HEK293 (cell line): ENCODE measurements at regions not wholly inside any gene's neighbourhood (a gene's known extent, or its start where the extent isn't known, plus 50 kb on each side); places are given as distances from the start of the nearest gene placed in this dataset.

Experiments used
- HOXA7 ChIP-seq: sonication (generic); formaldehyde crosslinking; IDR thresholded peaks from 2 replicates; pipeline ENCODE4 v1.8.1; 2022; ENCODE audit warnings: missing genetic modification reagents, borderline replicate concordance
- TCF7L2 ChIP-seq: IDR thresholded peaks from 2 replicates; pipeline ENCODE4 v1.6.1; 2011; ENCODE audit warnings: low read depth, mild to moderate bottlenecking, inconsistent platforms, low read length, moderate library complexity, borderline replicate concordance
- ZNF175 ChIP-seq: fragments of 450-650 bp; formaldehyde crosslinking; IDR thresholded peaks from 2 replicates; pipeline ENCODE4 v1.5.1; 2016; ENCODE audit warnings: missing biosample characterization, missing genetic modification characterization
- ZNF266 ChIP-seq: fragments of 450-650 bp; formaldehyde crosslinking; IDR thresholded peaks from 2 replicates; pipeline ENCODE4 v1.5.1; 2016; ENCODE audit warnings: missing biosample characterization, missing genetic modification characterization, low read depth
- ZNF274 ChIP-seq, 2 experiments: fragments of 200-500 bp in 1 of 2; fragments of 450-650 bp in 1 of 2; sonication (Bioruptor generic) in 1 of 2; formaldehyde crosslinking in 1 of 2; IDR thresholded peaks; 2 replicates each; pipeline versions ENCODE4 v1.5.1 to v1.6.1; 2014 to 2016; ENCODE audit warnings: borderline replicate concordance in 1 of 2, inconsistent platforms in 1 of 2, low read length in 1 of 2, missing biosample characterization in 1 of 2, missing genetic modification characterization in 1 of 2
- ZNF830 ChIP-seq: fragments of 450-650 bp; IDR thresholded peaks from 2 replicates; pipeline ENCODE4 v1.5.0; 2018; ENCODE audit warnings: missing biosample characterization, missing genetic modification characterization, low read depth, mild to moderate bottlenecking, moderate library complexity
- TF ChIP-seq, protein P1 (sequence below): fragments of 450-650 bp; formaldehyde crosslinking; IDR thresholded peaks from 2 replicates; pipeline ENCODE4 v1.5.1; 2016; ENCODE audit warnings: missing biosample characterization, missing genetic modification characterization

- TF ChIP-seq ZNF830 (no peak), ZNF266 (tag by site-specific recombination) (no peak), TCF7L2 (no peak), HOXA7 (CRISPR knock-in tag) (no peak), ZNF175 (tag by site-specific recombination) (no peak), ZNF274 (IDR thresholded peaks at IDR 0.05; ENCODE audit: low read length) (no peak), ZNF274 (tag by site-specific recombination; IDR thresholded peaks at IDR 0.05; ENCODE audit: borderline replicate concordance) (no peak)
- TF ChIP-seq, protein P1, sequence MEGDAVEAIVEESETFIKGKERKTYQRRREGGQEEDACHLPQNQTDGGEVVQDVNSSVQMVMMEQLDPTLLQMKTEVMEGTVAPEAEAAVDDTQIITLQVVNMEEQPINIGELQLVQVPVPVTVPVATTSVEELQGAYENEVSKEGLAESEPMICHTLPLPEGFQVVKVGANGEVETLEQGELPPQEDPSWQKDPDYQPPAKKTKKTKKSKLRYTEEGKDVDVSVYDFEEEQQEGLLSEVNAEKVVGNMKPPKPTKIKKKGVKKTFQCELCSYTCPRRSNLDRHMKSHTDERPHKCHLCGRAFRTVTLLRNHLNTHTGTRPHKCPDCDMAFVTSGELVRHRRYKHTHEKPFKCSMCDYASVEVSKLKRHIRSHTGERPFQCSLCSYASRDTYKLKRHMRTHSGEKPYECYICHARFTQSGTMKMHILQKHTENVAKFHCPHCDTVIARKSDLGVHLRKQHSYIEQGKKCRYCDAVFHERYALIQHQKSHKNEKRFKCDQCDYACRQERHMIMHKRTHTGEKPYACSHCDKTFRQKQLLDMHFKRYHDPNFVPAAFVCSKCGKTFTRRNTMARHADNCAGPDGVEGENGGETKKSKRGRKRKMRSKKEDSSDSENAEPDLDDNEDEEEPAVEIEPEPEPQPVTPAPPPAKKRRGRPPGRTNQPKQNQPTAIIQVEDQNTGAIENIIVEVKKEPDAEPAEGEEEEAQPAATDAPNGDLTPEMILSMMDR = no peak
These were observed 72.2 kb downstream of the SERINC2 start for GRCh38 chr1:31485166-31485565.
